HCT116 (cell line): ENCODE measurements at regions not wholly inside any gene's neighbourhood (a gene's known extent, or its start where the extent isn't known, plus 50 kb on each side); places are given as distances from the start of the nearest gene placed in this dataset.

ENCODE experiments used
- ATAC-seq: fragments of 200-7000 bp; cut with Tn5 transposase; 2 replicates; pipeline ENCODE4 v1.9.1; 2020; ENCODE audit warnings: mild to moderate bottlenecking, moderate library complexity
- BruUV-seq: library from RNA; stranded (reverse); fragments of 400-500 nt; replicated peaks from 2 replicates; lab custom pipeline; 2021; lab: Mats Ljungman, UMichigan
- CTCF ChIA-PET: fragments of 300-600 bp; sonication (Branson Sonifier 250); formaldehyde crosslinking; loops from one replicate; lab custom pipeline; 2021; ENCODE audit warnings: antibody characterized with exemption; lab: Charles Lee
- POLR2A ChIA-PET: fragments of 300-600, 350-600 bp; sonication (Branson Sonifier 250); formaldehyde crosslinking; loops from one replicate; lab custom pipeline; 2021; ENCODE audit warnings: antibody characterized with exemption; lab: Charles Lee
- RAD21 ChIA-PET, 2 experiments: fragments of 300-600 bp; sonication (Branson Sonifier 250); formaldehyde crosslinking; loops; one replicate each; lab custom pipeline; 2023; ENCODE audit warnings: low total read pairs in 2 of 2; ENCODE audit not compliant: uncharacterized antibody in 2 of 2, unreplicated experiment in 2 of 2, low non-redundant PET in 1 of 2; lab: Charles Lee
- DNase-seq: peaks from one replicate; pipeline ENCODE4 v3.0.0-alpha.2; 2010; ENCODE audit warnings: low read depth, low spot score
- H2AFZ ChIP-seq: fragments of 200-600 bp; shearing (Covaris generic), sonication (generic); 2 replicates; pipeline ENCODE4 v1.6.1; 2017; ENCODE audit warnings: low read depth, mixed run types, mixed read lengths, antibody characterized with exemption, low read length; ENCODE audit not compliant: poor library complexity, severe bottlenecking
- H3K27ac ChIP-seq: 2 replicates; pipeline ENCODE4 v1.5.1; 2012; ENCODE audit warnings: low read depth, low read length
- H3K27me3 ChIP-seq: fragments of 200-600 bp; sonication (generic); 2 replicates; pipeline ENCODE4 v1.6.1; 2016; ENCODE audit warnings: mixed run types, low read length, mixed read lengths; ENCODE audit not compliant: insufficient read depth
- H3K36me3 ChIP-seq, 2 experiments: fragments of 200-500 bp in 1 of 2; fragments of 200-600 bp in 1 of 2; sonication (Bioruptor generic) in 1 of 2; sonication (generic) in 1 of 2; 2 replicates each; pipeline versions ENCODE4 v1.5.1 to v1.6.1; 2014 to 2016; ENCODE audit warnings: low read length in 2 of 2, inconsistent platforms in 1 of 2, mixed read lengths in 1 of 2, mixed run types in 1 of 2; ENCODE audit not compliant: insufficient read depth in 2 of 2, control insufficient read depth in 1 of 2
- H3K4me1 ChIP-seq, 2 experiments: fragments of 200-600 bp in 1 of 2; sonication (generic) in 1 of 2; 2 replicates each; pipeline versions ENCODE4 v1.5.1 to v1.6.1; 2012 to 2017; ENCODE audit warnings: low read length in 2 of 2, inconsistent platforms in 1 of 2, mild to moderate bottlenecking in 1 of 2, mixed read lengths in 1 of 2, mixed run types in 1 of 2, moderate library complexity in 1 of 2; ENCODE audit not compliant: insufficient read depth in 2 of 2, control insufficient read depth in 1 of 2
- H3K4me2 ChIP-seq: fragments of 200-600 bp; sonication (generic); 2 replicates; pipeline ENCODE4 v1.6.1; 2017; ENCODE audit warnings: mixed run types, low read length, mixed read lengths
- H3K4me3 ChIP-seq, 2 experiments: fragments of 200-600 bp in 1 of 2; sonication (generic) in 1 of 2; replicated peaks in 1 of 2; 2 replicates each; pipeline ENCODE4 v1.5.1; 2011 to 2016; ENCODE audit warnings: low read length in 2 of 2, control low read depth in 1 of 2, low read depth in 1 of 2, mild to moderate bottlenecking in 1 of 2, mixed read lengths in 1 of 2, mixed run types in 1 of 2
- H3K79me2 ChIP-seq: fragments of 200-600 bp; sonication (generic); 2 replicates; pipeline ENCODE4 v1.6.1; 2017; ENCODE audit warnings: mild to moderate bottlenecking, mixed run types, low read length, moderate library complexity, mixed read lengths; ENCODE audit not compliant: insufficient read depth
- H3K9ac ChIP-seq: fragments of 200-600 bp; sonication (generic); 2 replicates; pipeline ENCODE4 v1.6.1; 2016; ENCODE audit warnings: low read length, mixed read lengths
- H3K9me2 ChIP-seq: fragments of 200-600 bp; sonication (generic), shearing (Covaris generic); 2 replicates; pipeline ENCODE4 v1.6.1; 2017; ENCODE audit warnings: mixed run types, mild to moderate bottlenecking, moderate library complexity; ENCODE audit not compliant: insufficient read depth
- H3K9me3 ChIP-seq, 2 experiments: fragments of 200-500 bp in 1 of 2; fragments of 200-600 bp in 1 of 2; sonication (Bioruptor generic) in 1 of 2; sonication (generic) in 1 of 2; 2 replicates each; pipeline ENCODE4 v1.6.1; 2014 to 2017; ENCODE audit warnings: low read length in 2 of 2, mixed read lengths in 2 of 2, inconsistent platforms in 1 of 2, low read depth in 1 of 2, mild to moderate bottlenecking in 1 of 2, mixed run types in 1 of 2, moderate library complexity in 1 of 2; ENCODE audit not compliant: control insufficient read depth in 1 of 2, insufficient read depth in 1 of 2
- H4K20me1 ChIP-seq: fragments of 200-600 bp; sonication (generic), shearing (Covaris generic); 2 replicates; pipeline ENCODE4 v1.6.1; 2017; ENCODE audit warnings: mixed run types, mild to moderate bottlenecking, moderate library complexity; ENCODE audit not compliant: insufficient read depth
- ATF3 ChIP-seq: IDR thresholded peaks from 2 replicates; pipeline ENCODE4 v1.6.1; 2012
- CTCF ChIP-seq, 3 experiments: fragments of 200-600 bp in 1 of 3; sonication (generic) in 1 of 3; IDR thresholded peaks in 2 of 3; conservative IDR thresholded peaks in 1 of 3; 2 replicates each; pipeline ENCODE4 v1.5.1; 2012 to 2017; ENCODE audit warnings: low read depth in 2 of 3, low read length in 2 of 3, antibody characterized with exemption in 1 of 3, borderline replicate concordance in 1 of 3, control low read depth in 1 of 3, mild to moderate bottlenecking in 1 of 3, mixed read lengths in 1 of 3, mixed run types in 1 of 3, moderate library complexity in 1 of 3; ENCODE audit not compliant: insufficient read depth in 1 of 3
- EGR1 ChIP-seq: IDR thresholded peaks from 2 replicates; pipeline ENCODE4 v1.6.1; 2012; ENCODE audit warnings: low read depth
- ELF1 ChIP-seq: IDR thresholded peaks from 2 replicates; pipeline ENCODE4 v1.6.1; 2012; ENCODE audit warnings: low read depth, borderline replicate concordance
- EZH2 ChIP-seq: fragments of 200-600 bp; sonication (generic); IDR thresholded peaks from 2 replicates; pipeline ENCODE4 v1.6.1; 2017; ENCODE audit warnings: antibody characterized with exemption, mixed run types
- EZH2phosphoT487 ChIP-seq: fragments of 200-600 bp; IDR thresholded peaks from 2 replicates; pipeline ENCODE4 v1.6.1; 2018; ENCODE audit warnings: antibody characterized with exemption, borderline replicate concordance
- FOSL1 ChIP-seq: IDR thresholded peaks from 2 replicates; pipeline ENCODE4 v1.6.1; 2012; ENCODE audit warnings: low read depth
- JUND ChIP-seq: IDR thresholded peaks from 2 replicates; pipeline ENCODE4 v1.6.1; 2012
- POLR2A ChIP-seq: IDR thresholded peaks from 2 replicates; pipeline ENCODE4 v1.7.0; 2011; ENCODE audit warnings: borderline replicate concordance; ENCODE audit not compliant: insufficient read depth, insufficient read length; ENCODE audit errors: extremely low read depth
- RAD21 ChIP-seq: IDR thresholded peaks from 2 replicates; pipeline ENCODE4 v1.6.1; 2012; ENCODE audit warnings: low read depth, mild to moderate bottlenecking
- SIN3A ChIP-seq: IDR thresholded peaks from 2 replicates; pipeline ENCODE4 v1.6.1; 2012; ENCODE audit warnings: low read depth
- SP1 ChIP-seq: IDR thresholded peaks from 2 replicates; pipeline ENCODE4 v1.6.1; 2012; ENCODE audit warnings: low read depth
- YY1 ChIP-seq: IDR thresholded peaks from 2 replicates; pipeline ENCODE4 v1.6.1; 2011; ENCODE audit warnings: low read length, low read depth, moderate library complexity, mild to moderate bottlenecking; ENCODE audit not compliant: insufficient replicate concordance; ENCODE audit errors: extremely low read depth
- ZBTB33 ChIP-seq: IDR thresholded peaks from 2 replicates; pipeline ENCODE4 v1.6.1; 2011; ENCODE audit warnings: mild to moderate bottlenecking, low read length, moderate library complexity; ENCODE audit not compliant: insufficient replicate concordance; ENCODE audit errors: extremely low read depth
- ZFX ChIP-seq: fragments of 450-650 bp; IDR thresholded peaks from 2 replicates; pipeline ENCODE4 v1.6.1; 2017
- ZNF274 ChIP-seq: fragments of 200-500 bp; sonication (Bioruptor generic); IDR thresholded peaks from 2 replicates; pipeline ENCODE4 v1.6.1; 2014; ENCODE audit warnings: mild to moderate bottlenecking, low read depth, low read length, inconsistent platforms
- intact Hi-C: fragments of 100-400 bp; cut with micrococcal nuclease; formaldehyde crosslinking; loops from 2 replicates; pipeline ENCODE4 v1.10.0; 2022
- TF ChIP-seq, protein P1 (sequence below): IDR thresholded peaks from 2 replicates; pipeline ENCODE4 v1.6.1; 2012; ENCODE audit warnings: low read depth
- TF ChIP-seq, protein P2 (sequence below): IDR thresholded peaks from 2 replicates; pipeline ENCODE4 v1.6.1; 2012

- TF ChIP-seq, protein P1, sequence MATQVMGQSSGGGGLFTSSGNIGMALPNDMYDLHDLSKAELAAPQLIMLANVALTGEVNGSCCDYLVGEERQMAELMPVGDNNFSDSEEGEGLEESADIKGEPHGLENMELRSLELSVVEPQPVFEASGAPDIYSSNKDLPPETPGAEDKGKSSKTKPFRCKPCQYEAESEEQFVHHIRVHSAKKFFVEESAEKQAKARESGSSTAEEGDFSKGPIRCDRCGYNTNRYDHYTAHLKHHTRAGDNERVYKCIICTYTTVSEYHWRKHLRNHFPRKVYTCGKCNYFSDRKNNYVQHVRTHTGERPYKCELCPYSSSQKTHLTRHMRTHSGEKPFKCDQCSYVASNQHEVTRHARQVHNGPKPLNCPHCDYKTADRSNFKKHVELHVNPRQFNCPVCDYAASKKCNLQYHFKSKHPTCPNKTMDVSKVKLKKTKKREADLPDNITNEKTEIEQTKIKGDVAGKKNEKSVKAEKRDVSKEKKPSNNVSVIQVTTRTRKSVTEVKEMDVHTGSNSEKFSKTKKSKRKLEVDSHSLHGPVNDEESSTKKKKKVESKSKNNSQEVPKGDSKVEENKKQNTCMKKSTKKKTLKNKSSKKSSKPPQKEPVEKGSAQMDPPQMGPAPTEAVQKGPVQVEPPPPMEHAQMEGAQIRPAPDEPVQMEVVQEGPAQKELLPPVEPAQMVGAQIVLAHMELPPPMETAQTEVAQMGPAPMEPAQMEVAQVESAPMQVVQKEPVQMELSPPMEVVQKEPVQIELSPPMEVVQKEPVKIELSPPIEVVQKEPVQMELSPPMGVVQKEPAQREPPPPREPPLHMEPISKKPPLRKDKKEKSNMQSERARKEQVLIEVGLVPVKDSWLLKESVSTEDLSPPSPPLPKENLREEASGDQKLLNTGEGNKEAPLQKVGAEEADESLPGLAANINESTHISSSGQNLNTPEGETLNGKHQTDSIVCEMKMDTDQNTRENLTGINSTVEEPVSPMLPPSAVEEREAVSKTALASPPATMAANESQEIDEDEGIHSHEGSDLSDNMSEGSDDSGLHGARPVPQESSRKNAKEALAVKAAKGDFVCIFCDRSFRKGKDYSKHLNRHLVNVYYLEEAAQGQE = no peak
- TF ChIP-seq SP1 (no peak), ELF1 (no peak), YY1 (no peak), ZNF274 (no peak), SIN3A (no peak), ATF3 (no peak)
These were observed 125.1 kb downstream of the WT1 start (continued) for GRCh38 chr11:32310214-32310601.

- no peaks in the 10 kb centered on the region for H3K27me3 ChIP-seq
- H3K4me3 ChIP-seq = no peak overlapping the region
- H3K27ac ChIP-seq = no peak overlapping the region
- no peaks in the 10 kb centered on the region for H3K9me2 ChIP-seq
- no peak overlapping the region for H3K9ac ChIP-seq
- ChIA-PET CTCF (interaction anchor here (0.9 to 1.0 kb wide), 3 partner anchors 12 to 1205 kb away, joined by 4 to 5 read pairs (median 4); no protein-coding TSS in a partner anchor), RAD21 (no interaction called here), POLR2A (no interaction called here)
- peaks cover 6 to 11% of the 10 kb centered on the region in 2 experiments; a peak in 2 of 4 replicates for H3K4me1 ChIP-seq
- no peaks in the 10 kb centered on the region for H3K9me3 ChIP-seq
- no peak overlapping the region for H2AFZ ChIP-seq
- no peaks in the 10 kb centered on the region for H4K20me1 ChIP-seq
- no peaks in the 10 kb centered on the region for H3K36me3 ChIP-seq
- no peaks in the 10 kb centered on the region for H3K79me2 ChIP-seq
- DNase-seq (no peak), ATAC-seq (no peak)
- intact Hi-C loops = loop anchor here (2.0 kb wide), 1 partner anchor 303 kb away; no protein-coding TSS in a partner anchor
- H3K4me2 ChIP-seq = no peak overlapping the region
- no TSS peak for BruUV-seq
- TF ChIP-seq ZFX = no peak
- no peak for TF ChIP-seq ZNF274
- no peak for TF ChIP-seq EGR1
- TF ChIP-seq POLR2A = no peak
- TF ChIP-seq EZH2 = no peak
- TF ChIP-seq, protein P2, sequence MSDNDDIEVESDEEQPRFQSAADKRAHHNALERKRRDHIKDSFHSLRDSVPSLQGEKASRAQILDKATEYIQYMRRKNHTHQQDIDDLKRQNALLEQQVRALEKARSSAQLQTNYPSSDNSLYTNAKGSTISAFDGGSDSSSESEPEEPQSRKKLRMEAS = no peak
- TF ChIP-seq JUND = no peak
- TF ChIP-seq CTCF (IDR thresholded peaks at IDR 0.05 in 2 of 3, conservative IDR thresholded peaks at IDR 0.05 in 1 of 3; ENCODE audit: borderline replicate concordance in 1 of 3, insufficient read depth in 1 of 3, low read depth in 2 of 3, low read length in 2 of 3) = no peak
- TF ChIP-seq FOSL1 = no peak
- TF ChIP-seq ZBTB33 = no peak
- TF ChIP-seq RAD21 = no peak
- no peak for TF ChIP-seq EZH2phosphoT487
These were observed 123.8 kb downstream of the WT1 start for GRCh38 chr11:32311346-32312065.
